GM23338 (cell line): ENCODE measurements at regions not wholly inside any gene's neighbourhood (a gene's known extent, or its start where the extent isn't known, plus 50 kb on each side); places are given as distances from the start of the nearest gene placed in this dataset.

ENCODE experiments used
- CREB1 ChIP-seq: fragments of 250-450 bp; sonication (Bioruptor Pico); IDR thresholded peaks from 2 replicates; pipeline ENCODE4 v1.5.0; 2020; ENCODE audit warnings: low read depth, mild to moderate bottlenecking, moderate library complexity
- CTCF ChIP-seq, 2 experiments: fragments of 200-600 bp in 1 of 2; sonication (generic) in 1 of 2; conservative IDR thresholded peaks; 2 replicates each; pipeline versions ENCODE4 v1.5.1 to v1.6.1; 2016 to 2017; ENCODE audit warnings: antibody characterized with exemption in 2 of 2, low read depth in 2 of 2, mild to moderate bottlenecking in 2 of 2, moderate library complexity in 1 of 2
- ETS1 ChIP-seq: IDR thresholded peaks from 2 replicates; pipeline ENCODE4 v1.6.1; 2016; ENCODE audit warnings: antibody characterized with exemption
- EZH2 ChIP-seq: fragments of 200-600 bp; sonication (generic); IDR thresholded peaks from one replicate; pipeline ENCODE4 v1.8.0; 2017; ENCODE audit warnings: antibody characterized with exemption, mild to moderate bottlenecking, low read depth; ENCODE audit not compliant: unreplicated experiment
- EZH2phosphoT487 ChIP-seq: fragments of 200-600 bp; sonication (generic); IDR thresholded peaks from one replicate; pipeline ENCODE4 v1.8.1; 2018; ENCODE audit warnings: antibody characterized with exemption; ENCODE audit not compliant: unreplicated experiment
- JUNB ChIP-seq: IDR thresholded peaks from one replicate; pipeline ENCODE4 v1.6.1; 2016; ENCODE audit warnings: antibody characterized with exemption; ENCODE audit not compliant: unreplicated experiment
- POLR2AphosphoS5 ChIP-seq: IDR thresholded peaks from 2 replicates; pipeline ENCODE4 v1.6.1; 2016; ENCODE audit warnings: antibody characterized with exemption, low read depth
- REST ChIP-seq: IDR thresholded peaks from one replicate; pipeline ENCODE4 v1.6.1; 2018; ENCODE audit warnings: antibody characterized with exemption; ENCODE audit not compliant: unreplicated experiment
- STAT1 ChIP-seq: IDR thresholded peaks from one replicate; pipeline ENCODE4 v1.6.1; 2016; ENCODE audit warnings: antibody characterized with exemption; ENCODE audit not compliant: unreplicated experiment
- ZNF331 ChIP-seq: fragments of 250-450 bp; sonication (Bioruptor Pico); IDR thresholded peaks from 2 replicates; pipeline ENCODE4 v1.5.0; 2020; ENCODE audit warnings: low read depth, mild to moderate bottlenecking, moderate library complexity
- ZNF462 ChIP-seq: fragments of 250-450 bp; sonication (Bioruptor Pico); IDR thresholded peaks from 2 replicates; pipeline ENCODE4 v1.5.0; 2020; ENCODE audit warnings: mild to moderate bottlenecking, moderate library complexity

- TF ChIP-seq POLR2AphosphoS5 (no peak), CTCF (conservative IDR thresholded peaks at IDR 0.05; ENCODE audit: low read depth in 2 of 2) (no peak), EZH2 (no peak), ZNF462 (no peak), EZH2phosphoT487 (no peak), REST (no peak), CREB1 (CRISPR knock-in tag) (no peak), JUNB (no peak), ZNF331 (CRISPR knock-in tag) (no peak), ETS1 (no peak), STAT1 (no peak)
Measured at GRCh38 chr3:191894406-191894805, 433.4 kb downstream of the PYDC2 start.
